ENCODE measurements at regions not wholly inside any gene's neighbourhood (a gene's known extent, or its start where the extent isn't known, plus 50 kb on each side); places are given as distances from the start of the nearest gene placed in this dataset.

GRCh38 chr7:118662266-118662665 lies 437.8 kb downstream of the ANKRD7 start:
- Histone ChIP-seq H4K20me1 (ENCODE audit: insufficient read depth) (no peaks in the 10 kb centered on the region), H3K27me3 (ENCODE audit: insufficient read depth, low read depth, low read length) (no peaks in the 10 kb centered on the region), H2AFZ (ENCODE audit: low read depth, low read length) (no peak overlapping the region), H3K9me3 (ENCODE audit: low read length) (no peaks in the 10 kb centered on the region), H3K79me2 (replicated peaks; ENCODE audit: insufficient read depth, low read length) (no peaks in the 10 kb centered on the region), H3K4me2 (ENCODE audit: low read length) (no peak overlapping the region), H3K4me3 (ENCODE audit: low read length) (no peak overlapping the region), H3K27ac (ENCODE audit: low read length) (no peak overlapping the region), H3F3A (ENCODE audit: insufficient read depth, low read length, poor library complexity, severe bottlenecking) (no peaks in the 10 kb centered on the region), H3K36me3 (ENCODE audit: insufficient read depth, low read length) (no peaks in the 10 kb centered on the region), H3K9ac (ENCODE audit: low read length) (no peak overlapping the region), H3K9me2 (ENCODE audit: insufficient read depth, low read length) (no peaks in the 10 kb centered on the region)
- no peak for TF ChIP-seq REST (IDR thresholded peaks at IDR 0.05; ENCODE audit: borderline replicate concordance)
- TF ChIP-seq EP300 (conservative IDR thresholded peaks at IDR 0.05; ENCODE audit: poor library complexity, severe bottlenecking): no peak
- TF ChIP-seq SMC3 (conservative IDR thresholded peaks at IDR 0.05; ENCODE audit: poor library complexity): no peak
- TF ChIP-seq MXI1 (conservative IDR thresholded peaks at IDR 0.05; ENCODE audit: poor library complexity, severe bottlenecking): no peak
- no peak for TF ChIP-seq EZH2 (IDR thresholded peaks at IDR 0.05; ENCODE audit: borderline replicate concordance, insufficient read depth, low read length, poor library complexity, severe bottlenecking)
- no peak for TF ChIP-seq TAF1 (IDR thresholded peaks at IDR 0.05; ENCODE audit: low read depth)
- TF ChIP-seq CTCF (IDR thresholded peaks at IDR 0.05; ENCODE audit: poor library complexity, severe bottlenecking): no peak
- no peak for TF ChIP-seq POLR2AphosphoS5 (IDR thresholded peaks at IDR 0.05)
- TF ChIP-seq RAD21 (conservative IDR thresholded peaks at IDR 0.05): no peak

- no peaks in the 10 kb centered on the region for H3F3A ChIP-seq (ENCODE audit: insufficient read depth, low read length, poor library complexity, severe bottlenecking)
- no peak overlapping the region for H2AFZ ChIP-seq (ENCODE audit: low read depth, low read length)
- no peak overlapping the region for H3K27ac ChIP-seq (ENCODE audit: low read length)
- H3K79me2 ChIP-seq (replicated peaks; ENCODE audit: insufficient read depth, low read length): no peaks in the 10 kb centered on the region
- no peaks in the 10 kb centered on the region for H3K9me3 ChIP-seq (ENCODE audit: low read length)
- no peaks in the 10 kb centered on the region for H3K36me3 ChIP-seq (ENCODE audit: insufficient read depth, low read length)
- peak overlapping the region; percentile 14 for H3K4me3 ChIP-seq (ENCODE audit: low read length)
- no peaks in the 10 kb centered on the region for H3K27me3 ChIP-seq (ENCODE audit: insufficient read depth, low read depth, low read length)
- no peak overlapping the region for H3K4me2 ChIP-seq (ENCODE audit: low read length)
- no peaks in the 10 kb centered on the region for H3K9me2 ChIP-seq (ENCODE audit: insufficient read depth, low read length)
- H4K20me1 ChIP-seq (ENCODE audit: insufficient read depth): no peaks in the 10 kb centered on the region
- TF ChIP-seq POLR2AphosphoS5 (IDR thresholded peaks at IDR 0.05): peak; percentile 64
- no peak for TF ChIP-seq EZH2 (IDR thresholded peaks at IDR 0.05; ENCODE audit: borderline replicate concordance, insufficient read depth, low read length, poor library complexity, severe bottlenecking)
- no peak for TF ChIP-seq SMC3 (conservative IDR thresholded peaks at IDR 0.05; ENCODE audit: poor library complexity)
- peak; percentile 72 for TF ChIP-seq EP300 (conservative IDR thresholded peaks at IDR 0.05; ENCODE audit: poor library complexity, severe bottlenecking)
- no peak overlapping the region for H3K9ac ChIP-seq (ENCODE audit: low read length)
These were observed 440.0 kb downstream of the ANKRD7 start for GRCh38 chr7:118664498-118664897.

Data from neural cell (in vitro differentiated cells).